Putamen (tissue), 1 donor: ENCODE measurements at regions not wholly inside any gene's neighbourhood (a gene's known extent, or its start where the extent isn't known, plus 50 kb on each side); places are given as distances from the start of the nearest gene placed in this dataset.
"Not testable (repeated sequence)": the region's sequence is repeated elsewhere in the genome, so short reads cannot be mapped to it uniquely, and the experiment has no call there.

Source experiments
- DNase-seq: peaks from one replicate; pipeline ENCODE4 v3.0.0-alpha.2; 2016; ENCODE audit warnings: low spot score

GRCh38 chr16:60558936-60559335 is 1477.3 kb downstream of the CDH8 start:
- DNase-seq: no peak

- no peak for DNase-seq
Measured at GRCh38 chr16:60553090-60553757, 1483.0 kb downstream of the CDH8 start.

GRCh38 chr16:60541535-60541934 is 1494.7 kb downstream of the CDH8 start:
- DNase-seq: no peak

GRCh38 chr16:60510941-60511340 is 1525.3 kb downstream of the CDH8 start:
- DNase-seq: no peak

- DNase-seq: no peak
Measured at GRCh38 chr16:60510208-60510607, 1526.0 kb downstream of the CDH8 start.

- DNase-seq: no peak
Measured at GRCh38 chr16:60491273-60491672, 1545.0 kb downstream of the CDH8 start.

GRCh38 chr16:60485872-60486489 is 1550.3 kb downstream of the CDH8 start:
- DNase-seq: no peak

GRCh38 chr16:60484901-60485300 is 1551.3 kb downstream of the CDH8 start:
- no peak for DNase-seq

GRCh38 chr16:60481591-60481990 is 1554.6 kb downstream of the CDH8 start:
- no peak for DNase-seq

- no peak for DNase-seq
Measured at GRCh38 chr16:60478810-60479209, 1557.4 kb downstream of the CDH8 start.

GRCh38 chr16:60463986-60464385 is 1572.3 kb downstream of the CDH8 start:
- no peak for DNase-seq

GRCh38 chr16:60459463-60459862 is 1576.8 kb downstream of the CDH8 start:
- no peak for DNase-seq

GRCh38 chr16:60458255-60458654 is 1578.0 kb downstream of the CDH8 start:
- no peak for DNase-seq

GRCh38 chr16:60452646-60453045 is 1583.6 kb downstream of the CDH8 start:
- DNase-seq: no peak

GRCh38 chr16:60438894-60439293 is 1597.3 kb downstream of the CDH8 start:
- no peak for DNase-seq

- no peak for DNase-seq
Measured at GRCh38 chr16:60432472-60432871, 1603.8 kb downstream of the CDH8 start.

- DNase-seq: no peak
Measured at GRCh38 chr16:60419859-60420258, 1616.4 kb downstream of the CDH8 start.

- DNase-seq: no peak
Measured at GRCh38 chr16:60414613-60415012, 1621.6 kb downstream of the CDH8 start.

GRCh38 chr16:60413969-60414368 is 1622.3 kb downstream of the CDH8 start:
- DNase-seq: no peak

GRCh38 chr16:60407606-60408005 is 1628.6 kb downstream of the CDH8 start:
- DNase-seq: no peak

GRCh38 chr16:60407034-60407433 is 1629.2 kb downstream of the CDH8 start:
- DNase-seq: no peak

- no peak for DNase-seq
Measured at GRCh38 chr16:60405286-60405685, 1631.0 kb downstream of the CDH8 start.

- no peak for DNase-seq
Measured at GRCh38 chr16:60404401-60404800, 1631.8 kb downstream of the CDH8 start.

GRCh38 chr16:60402941-60403340 is 1633.3 kb downstream of the CDH8 start:
- DNase-seq: not testable (repeated sequence)
